ENCODE measurements at regions not wholly inside any gene's neighbourhood (a gene's known extent, or its start where the extent isn't known, plus 50 kb on each side); places are given as distances from the start of the nearest gene placed in this dataset.

DNA sequence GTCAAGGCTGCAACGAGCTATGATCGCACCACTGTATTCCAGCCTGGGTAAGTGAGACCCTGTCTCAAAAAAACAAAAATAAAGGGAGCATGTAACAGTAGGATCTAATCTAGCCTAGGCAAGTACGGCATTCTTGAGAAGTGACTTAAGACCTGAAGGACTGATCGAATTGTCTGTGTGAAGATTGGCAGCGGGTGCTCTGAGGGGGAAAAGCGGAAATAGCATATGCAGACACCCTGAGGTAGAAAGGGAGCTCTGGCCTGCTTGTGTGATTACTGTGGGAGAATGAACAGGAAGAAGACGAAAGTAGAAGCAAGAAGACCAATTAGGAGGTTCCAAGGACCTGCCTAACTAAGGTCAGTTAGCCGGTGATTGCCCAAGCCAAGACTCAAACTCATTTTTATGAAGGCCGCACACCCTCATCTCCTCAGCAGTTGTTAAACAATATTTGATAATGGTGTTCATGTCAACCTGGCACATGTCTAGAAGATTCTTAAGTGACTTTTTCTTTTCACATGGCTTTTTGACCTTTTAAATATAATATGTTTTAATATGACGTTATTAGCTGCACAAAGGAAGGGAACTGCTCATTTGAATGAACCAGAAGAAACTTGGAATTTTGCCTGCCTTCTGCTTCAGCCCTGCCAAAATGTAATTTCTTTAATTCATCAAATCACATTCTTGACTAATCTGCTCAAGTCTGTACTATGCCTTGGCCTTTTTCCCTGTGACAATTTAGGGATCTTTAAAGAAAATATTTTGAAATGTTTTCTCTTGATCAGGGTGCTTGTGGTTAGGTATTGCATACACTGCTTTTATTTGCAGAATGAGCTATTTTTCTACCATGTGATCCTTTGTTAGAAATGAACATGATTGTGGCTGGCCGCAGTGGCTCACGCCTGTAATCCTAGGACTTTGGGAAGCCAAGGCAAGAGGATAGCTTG is 289.2 kb upstream of the DMRT1 start:
- no peak for DNase-seq (ENCODE audit: low read depth in 2 of 2)

DNA sequence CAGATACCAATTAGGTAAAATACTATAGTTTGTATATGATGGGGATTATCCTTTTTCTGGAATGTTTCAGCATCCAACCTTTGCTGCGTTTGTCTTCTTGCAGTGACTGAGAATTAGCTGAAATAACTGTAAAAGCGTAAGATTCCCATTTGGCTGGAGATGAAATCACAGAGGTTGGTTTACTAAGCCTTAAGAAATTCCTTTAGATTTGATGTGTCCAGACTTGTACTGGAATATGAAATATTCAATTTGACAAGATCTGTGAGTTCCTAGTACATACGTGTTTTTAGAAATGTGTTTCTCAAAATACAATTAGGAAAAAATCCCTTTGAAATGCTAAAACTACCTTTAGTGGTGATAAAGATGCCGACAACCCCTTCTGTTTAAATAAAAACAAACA is 286.0 kb upstream of the DMRT1 start:
- no peak for DNase-seq (ENCODE audit: low read depth in 2 of 2)

DNA sequence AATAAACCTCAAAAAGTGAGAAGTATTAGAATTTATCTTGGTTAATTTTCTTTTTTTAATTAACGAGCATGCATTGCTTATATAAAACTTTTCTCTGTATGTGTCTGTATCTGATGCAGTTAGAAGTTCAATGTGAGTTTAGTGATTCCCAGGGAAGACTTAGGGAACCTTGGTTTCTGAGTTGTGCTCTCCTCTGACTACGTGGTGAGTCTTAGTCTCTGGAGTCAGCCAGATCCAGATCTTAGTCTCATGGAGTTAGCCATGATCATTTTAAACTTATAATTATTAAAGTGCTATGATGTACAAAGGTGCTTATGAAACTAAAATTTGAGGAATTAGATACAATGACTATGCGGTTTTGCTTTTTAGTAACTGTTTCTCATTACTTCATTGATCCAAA is 285.3 kb upstream of the DMRT1 start:
- DNase-seq (ENCODE audit: low read depth in 2 of 2), result no peak

DNA sequence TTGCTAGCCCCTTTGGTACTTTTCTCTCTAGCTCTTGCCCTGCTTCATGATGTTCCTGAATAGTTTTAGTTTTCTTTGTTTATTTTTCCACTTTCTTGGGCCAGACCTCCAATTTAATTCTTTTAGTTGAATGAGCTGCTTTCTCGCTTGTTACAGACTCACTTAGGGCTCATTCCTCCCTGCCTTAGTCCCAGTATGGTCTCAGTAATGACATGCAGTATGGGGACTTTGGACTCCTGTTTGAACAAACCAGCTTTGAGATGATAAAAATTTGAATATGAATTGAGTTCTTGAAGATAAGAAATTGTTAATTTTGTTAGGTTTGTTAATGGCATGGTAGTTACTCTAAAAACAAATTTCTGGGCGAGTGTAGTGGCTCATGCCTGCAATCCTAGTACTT is 284.8 kb upstream of the DMRT1 start:
- DNase-seq (ENCODE audit: low read depth in 2 of 2), result no peak

DNA sequence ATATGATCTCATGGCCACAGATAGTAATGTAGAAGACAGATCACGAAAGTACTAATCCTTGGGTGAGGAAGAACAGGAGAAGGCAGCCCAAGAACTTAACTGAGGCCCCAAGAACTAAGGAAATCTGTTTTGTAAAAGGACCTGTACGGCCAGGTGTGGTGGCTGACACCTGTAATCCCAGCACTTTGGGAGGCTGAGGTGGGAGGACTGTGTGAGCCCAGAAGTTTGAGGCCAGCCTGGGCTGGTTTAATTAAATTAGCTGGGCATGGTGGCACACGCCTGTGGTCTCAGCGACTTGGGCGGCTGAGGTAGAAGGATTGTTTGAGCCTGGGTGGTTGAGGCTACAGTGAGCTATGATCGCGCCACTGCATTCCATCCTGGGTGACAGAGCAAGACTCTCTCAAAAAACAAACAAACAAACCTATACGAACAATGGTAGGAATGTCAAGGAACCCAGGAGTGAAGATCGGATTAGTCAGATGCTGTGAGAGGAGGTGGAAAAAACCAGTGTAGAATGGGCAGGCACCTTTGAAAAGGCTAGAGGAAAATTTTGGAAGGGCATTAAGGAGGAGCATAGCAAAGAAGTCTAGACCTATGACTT is 283.8 kb upstream of the DMRT1 start:
- DNase-seq (ENCODE audit: low read depth in 2 of 2), result no peak

DNA sequence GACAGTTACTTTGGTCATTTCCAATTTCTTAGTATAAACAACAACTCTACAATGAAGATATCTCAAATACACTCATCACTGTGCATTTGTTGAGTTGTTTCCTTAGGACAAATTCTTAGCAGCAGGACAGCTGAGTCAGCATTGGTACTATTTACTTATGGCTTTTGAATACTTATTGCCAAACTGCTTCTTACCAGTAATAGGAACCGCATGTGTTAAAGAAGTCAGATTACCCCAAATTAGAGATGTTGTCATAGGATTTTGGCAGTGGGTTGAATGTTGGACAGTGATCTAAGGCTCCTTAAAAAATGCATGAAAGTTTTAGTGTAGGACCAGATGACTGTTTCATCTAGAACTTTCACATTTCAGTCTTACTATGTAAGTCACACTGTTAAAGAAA is 280.1 kb upstream of the DMRT1 start:
- no peak for DNase-seq (ENCODE audit: low read depth in 2 of 2)

DNA sequence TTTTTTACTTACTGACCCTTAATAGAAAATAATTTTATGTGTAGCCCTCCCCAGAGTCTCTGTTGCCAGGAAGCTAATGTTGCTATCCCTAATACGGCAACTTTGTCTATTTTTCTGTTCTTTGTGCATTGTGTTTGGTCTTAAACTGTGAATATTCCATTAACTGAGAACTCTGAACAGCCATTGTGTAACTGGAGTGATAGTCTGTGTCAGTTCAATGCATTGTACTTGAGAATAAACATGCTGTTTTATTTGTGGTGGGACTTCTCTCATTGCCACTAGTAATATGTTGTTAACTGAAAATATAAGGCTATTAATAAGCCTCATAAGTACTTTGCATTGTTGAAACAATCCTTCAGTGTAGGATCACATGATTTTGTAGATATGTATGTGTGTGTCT is 278.3 kb upstream of the DMRT1 start:
- DNase-seq (ENCODE audit: low read depth in 2 of 2), result no peak

DNA sequence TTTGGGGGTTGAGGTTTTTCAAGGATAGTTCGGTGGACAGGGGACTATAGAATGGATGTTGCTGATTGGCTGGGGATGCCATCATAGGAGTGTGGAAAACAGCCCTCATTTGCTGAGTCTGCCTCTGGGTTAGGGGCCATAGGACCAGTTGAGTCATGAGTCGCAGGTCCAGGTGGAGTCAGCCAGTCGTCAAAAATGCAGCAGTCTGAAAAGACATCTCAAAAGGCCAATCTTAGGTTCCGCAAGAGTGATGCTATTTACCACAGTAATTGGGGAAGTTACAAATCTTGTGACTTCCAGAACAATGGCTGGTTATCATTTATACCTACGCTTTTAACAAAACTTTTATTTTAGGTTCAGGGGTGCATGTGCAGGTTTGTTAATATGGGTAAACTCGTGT is 276.0 kb upstream of the DMRT1 start:
- no peak for DNase-seq (ENCODE audit: low read depth in 2 of 2)

DNA sequence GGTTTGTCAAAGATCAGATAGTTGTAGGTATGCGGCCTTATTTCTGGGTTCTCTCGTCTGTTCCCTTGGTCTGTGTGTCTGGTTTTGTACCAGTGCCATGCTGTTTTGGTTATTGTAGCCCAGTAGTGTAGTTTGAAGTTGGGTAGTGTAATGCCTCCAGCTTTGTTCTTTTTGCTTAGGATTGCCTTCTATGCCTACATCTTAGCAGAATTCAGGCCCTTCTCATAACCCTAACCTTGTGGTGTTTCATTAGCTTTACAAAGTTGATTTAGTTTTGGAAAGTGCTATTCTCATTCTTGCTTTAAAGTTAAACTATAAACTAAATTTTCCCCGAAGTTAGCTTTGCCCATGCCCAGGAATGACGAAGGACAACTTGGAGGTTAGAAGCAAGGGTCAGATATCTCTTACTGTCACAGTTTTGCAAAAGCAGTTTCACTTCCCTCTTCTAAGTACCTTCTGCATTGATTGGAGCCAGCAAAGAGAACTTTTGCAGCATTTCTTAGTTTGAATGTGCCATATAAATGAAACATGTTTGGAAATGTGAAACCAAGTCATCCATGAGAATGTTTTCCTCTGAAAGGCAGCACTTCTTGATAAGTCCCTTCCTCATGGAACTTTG is 274.3 kb upstream of the DMRT1 start:
- no peak for DNase-seq (ENCODE audit: low read depth in 2 of 2)

DNA sequence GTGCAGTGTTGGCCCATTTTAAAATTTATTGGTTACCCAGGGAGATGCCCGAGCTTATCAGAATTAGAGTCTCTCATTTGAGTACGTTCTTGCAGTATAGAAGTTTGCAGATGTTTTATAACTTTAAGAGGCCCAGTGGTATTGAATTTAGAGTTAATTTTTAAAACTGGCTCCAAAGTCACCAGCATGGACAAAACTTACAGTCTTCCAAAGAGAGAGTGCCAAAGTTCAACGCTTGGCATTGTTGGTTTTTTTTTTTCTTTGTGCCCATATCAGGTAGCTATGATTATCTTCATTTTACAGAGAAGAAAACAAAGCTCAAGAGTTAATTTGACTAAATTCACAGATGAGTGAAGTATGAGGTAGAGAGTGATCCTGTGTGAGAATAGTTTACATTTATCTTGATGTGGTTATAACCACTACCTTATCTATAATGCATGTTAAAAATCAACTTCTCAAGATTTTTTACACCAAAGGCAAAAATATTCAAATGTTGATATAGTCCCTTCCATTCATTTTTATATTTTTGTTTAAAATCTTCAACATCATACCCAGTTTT is 273.7 kb upstream of the DMRT1 start:
- DNase-seq (ENCODE audit: low read depth in 2 of 2), result no peak

DNA sequence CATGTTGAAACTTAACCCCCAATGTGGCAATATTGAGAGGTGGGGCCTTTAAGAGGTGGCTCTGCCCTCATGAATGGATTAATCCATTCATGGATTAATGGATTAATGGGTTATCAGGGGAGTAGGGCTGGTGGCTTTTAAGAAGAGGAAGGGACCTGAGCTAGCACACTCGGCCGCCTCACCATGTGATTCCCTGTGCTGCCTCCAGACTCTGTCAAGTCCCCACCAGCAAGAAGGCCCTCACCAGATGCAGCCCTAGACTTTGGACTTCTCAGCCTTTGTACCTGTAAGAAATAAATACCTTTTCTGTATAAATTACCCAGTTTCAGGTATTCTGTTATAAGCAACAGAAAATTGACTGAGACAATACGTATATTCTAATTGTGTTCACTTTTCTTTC is 272.2 kb upstream of the DMRT1 start:
- DNase-seq (ENCODE audit: low read depth in 2 of 2), result no peak

DNA sequence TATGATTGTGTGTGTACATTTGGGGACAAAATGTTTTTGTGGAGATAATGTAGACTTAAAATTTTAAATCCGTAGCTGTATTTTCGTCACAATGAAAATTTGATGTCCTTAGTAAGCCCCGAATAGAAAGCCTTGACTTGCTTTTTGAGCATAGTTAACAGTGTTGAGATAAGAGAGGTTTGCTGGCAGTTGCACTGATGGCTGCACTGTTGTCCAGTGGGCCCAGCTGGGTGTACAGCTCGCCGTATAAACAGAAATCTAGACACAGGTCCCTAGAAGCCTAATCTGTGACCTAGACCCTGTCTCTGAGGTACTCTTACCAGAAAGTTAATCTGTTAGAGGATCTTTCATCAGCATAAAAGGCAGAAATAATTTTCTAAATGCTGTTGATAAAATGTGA is 271.3 kb upstream of the DMRT1 start:
- no peak for DNase-seq (ENCODE audit: low read depth in 2 of 2)

DNA sequence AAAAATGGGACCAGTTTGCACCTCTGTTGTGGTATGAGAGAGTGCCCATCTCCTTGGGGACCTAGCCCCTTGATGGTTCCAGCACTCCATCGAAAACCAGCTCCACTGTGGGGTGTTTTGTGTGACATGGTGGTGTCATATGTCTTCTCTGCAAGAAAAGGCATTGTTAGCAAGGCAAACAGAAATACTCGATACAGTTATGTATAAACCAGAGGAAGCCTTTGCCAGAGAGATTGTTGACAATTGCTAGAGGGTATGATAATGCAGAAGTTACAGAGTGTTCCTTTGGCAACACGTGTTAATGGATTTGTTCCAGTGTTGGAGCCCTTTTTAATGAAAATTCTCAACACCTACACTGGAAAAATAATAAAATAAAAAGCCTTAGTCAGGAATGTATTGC is 270.4 kb upstream of the DMRT1 start:
- no peak for DNase-seq (ENCODE audit: low read depth in 2 of 2)

DNA sequence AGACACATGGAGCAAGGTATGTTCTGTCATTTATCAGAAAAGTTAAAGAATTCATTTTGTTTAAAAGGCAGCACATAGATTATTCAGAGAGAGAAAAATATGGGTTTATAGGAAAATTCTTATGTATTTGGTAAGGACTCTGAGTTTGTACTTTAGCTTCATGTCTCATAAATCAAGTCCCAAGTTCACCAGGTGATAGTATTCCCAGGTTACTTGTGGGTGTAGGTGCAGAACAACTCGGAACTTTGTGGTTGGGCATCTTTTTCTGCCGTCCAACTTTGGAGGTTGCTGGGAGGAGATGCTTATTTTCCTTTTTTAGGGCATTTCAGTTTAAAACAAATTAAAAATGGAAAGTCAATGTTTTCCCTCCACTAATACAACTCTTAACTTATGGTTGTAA is 269.8 kb upstream of the DMRT1 start:
- no peak for DNase-seq (ENCODE audit: low read depth in 2 of 2)

DNA sequence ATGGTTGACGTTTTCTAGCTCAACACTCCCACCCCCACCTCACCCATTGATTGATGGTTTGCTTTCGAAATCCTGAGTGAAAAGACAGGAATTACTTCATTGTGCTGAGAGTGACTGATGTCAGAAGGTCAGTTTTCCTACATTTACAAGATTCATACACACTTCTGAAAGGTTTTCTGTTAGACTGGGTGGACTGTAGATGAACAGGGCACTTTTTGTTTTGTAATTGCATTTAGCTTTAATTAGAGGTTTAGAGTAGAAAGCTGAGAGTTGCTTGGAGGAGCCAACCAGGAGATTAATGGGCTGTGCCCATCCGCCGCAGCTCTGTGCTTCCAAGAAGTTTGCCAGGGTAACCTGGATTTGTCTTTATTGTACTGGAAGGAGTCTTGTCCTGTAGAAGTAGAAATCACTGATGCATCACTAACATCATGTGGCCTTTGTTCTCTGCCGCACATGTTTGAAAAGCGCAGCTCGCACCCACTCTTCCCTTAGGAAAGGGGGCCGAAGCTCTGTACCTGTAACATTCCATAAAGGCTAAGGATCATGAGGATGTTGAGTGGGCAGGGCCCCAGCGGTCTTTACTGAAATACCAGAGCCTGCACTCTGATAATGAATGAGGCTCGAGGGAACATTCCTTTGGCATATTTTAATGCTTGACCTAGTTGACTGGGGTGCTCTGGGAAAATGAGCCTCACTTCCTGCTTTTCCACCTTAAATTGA is 267.6 kb upstream of the DMRT1 start:
- no peak for DNase-seq (ENCODE audit: low read depth in 2 of 2)

DNA sequence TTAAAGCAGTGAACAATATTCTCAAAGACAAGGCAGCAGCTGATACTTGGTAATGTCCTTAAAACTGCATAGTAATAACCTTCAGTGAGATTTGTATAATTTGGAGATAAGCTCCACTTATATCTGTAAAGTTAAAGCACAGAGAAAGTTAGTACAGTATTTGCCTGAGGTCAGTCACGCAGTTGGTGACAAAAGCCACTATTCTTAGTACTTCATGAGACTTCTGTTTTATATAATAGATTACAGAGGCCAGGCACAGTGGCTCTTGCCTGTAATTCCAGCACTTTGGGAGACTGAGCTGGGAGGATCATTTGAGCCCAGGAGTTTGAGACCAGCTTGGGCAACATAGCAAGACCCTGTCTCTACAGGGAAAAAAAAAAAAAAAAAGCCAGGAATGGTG is 266.4 kb upstream of the DMRT1 start:
- no peak for DNase-seq (ENCODE audit: low read depth in 2 of 2)

DNA sequence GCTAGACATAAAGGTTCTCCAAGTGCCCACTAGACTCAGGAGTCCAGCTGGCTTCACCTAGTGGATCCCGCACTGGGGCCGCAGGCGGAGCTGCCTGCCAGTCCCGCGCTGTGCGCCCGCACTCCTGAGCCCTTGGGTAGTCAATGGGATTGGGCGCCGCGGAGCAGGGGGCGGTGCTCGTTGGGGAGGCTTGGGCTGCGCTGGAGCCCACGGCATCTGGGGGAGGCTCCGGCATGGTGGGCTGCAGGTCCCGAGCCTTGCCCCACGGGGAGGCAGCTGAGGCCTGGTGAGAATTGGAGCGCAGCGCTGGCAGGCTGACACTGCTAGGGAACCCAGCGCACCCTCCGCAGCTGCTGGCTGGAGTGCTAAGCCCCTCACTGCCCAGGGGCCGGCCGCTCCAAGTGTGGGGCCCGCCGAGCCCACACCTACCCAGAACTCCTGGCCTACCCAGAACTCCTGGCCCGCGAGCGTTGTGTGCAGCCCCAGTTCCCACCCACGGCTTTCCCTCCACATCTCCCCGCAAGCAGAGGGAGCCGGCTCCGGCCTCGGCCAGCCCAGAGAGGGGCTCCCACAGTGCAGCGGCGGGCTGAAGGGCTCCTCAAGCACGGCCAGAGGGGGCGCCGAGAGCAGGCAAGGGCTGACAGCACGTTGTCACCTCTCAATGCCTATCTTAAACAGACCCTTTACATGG is 260.7 kb upstream of the DMRT1 start:
- DNase-seq (ENCODE audit: low read depth in 2 of 2), result no peak

DNA sequence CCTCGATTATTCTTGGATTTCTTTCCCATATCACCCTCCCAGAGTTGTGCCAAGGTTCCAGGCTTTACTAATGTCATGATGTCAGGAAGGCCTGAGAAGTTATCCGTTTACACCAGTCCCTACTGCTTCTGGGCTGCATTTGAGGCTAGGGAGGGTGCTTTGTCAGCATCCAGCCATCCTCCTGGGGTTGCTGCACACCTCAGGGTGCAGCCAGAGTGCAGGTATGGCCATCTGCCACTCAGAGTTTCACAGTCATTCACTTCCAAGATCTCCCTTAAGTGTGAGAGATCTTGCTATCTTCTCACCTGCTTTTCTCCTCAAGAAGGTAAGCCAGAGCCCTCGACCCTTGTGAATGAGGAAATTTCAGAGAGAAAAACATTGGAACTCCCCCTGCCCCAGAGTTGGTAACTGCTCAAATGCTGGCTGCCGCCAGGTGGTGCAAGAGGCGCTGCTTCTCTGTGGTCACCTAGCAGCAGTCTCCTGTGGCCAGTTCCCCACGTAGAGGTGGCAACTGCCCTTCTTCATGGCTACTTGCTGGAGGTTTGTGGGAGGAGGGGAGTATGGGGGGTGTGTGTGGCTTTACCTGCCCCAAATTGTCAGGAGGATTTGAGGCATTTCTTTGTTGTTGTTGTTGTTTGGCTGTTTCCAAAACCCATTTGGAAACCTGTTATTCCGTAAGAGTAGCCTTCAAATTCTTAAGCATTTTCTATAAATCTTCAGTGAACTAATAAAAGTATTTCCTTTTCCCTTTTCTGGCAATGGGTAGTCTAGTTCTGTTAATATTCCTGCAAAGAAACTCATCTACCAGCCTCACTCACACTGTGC is 259.6 kb upstream of the DMRT1 start:
- no peak for DNase-seq (ENCODE audit: low read depth in 2 of 2)

DNA sequence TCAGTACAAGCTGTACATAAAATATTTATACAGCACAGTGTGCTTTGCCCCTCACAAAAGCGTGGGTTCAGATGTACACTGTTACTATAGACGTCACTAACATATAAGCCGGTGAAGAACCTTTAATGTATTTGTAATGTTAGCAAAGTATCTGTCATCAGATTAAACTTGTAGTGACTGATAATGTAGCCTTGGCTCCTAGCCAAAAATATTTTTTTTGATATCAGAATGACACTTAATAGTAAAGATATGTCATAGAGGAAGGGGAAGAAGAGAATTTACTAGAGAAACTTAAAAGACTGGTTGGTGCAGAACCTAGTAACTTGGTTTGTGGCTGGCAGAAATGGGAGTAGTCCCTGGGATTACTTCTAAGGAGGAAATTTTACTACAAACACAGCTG is 258.7 kb upstream of the DMRT1 start:
- no peak for DNase-seq (ENCODE audit: low read depth in 2 of 2)

DNA sequence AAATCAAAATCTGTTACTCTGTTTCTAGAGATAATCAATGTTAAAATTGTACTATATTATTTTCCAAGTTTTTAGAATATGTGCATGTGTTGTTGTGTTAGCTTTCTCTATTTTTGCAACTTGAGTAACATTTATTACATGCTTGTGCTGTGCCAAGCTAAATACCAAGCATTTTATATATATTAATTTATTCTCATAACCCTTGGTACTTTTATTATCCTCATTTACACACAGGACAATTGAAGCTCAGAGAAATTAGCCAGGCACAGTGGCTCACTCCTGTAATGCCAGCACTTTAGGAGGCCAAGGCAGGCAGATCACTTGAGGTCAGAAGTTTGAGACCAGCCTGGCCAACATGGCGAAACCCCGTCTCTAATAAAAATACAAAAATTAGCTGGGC is 254.0 kb upstream of the DMRT1 start:
- no peak for DNase-seq (ENCODE audit: low read depth in 2 of 2)

DNA sequence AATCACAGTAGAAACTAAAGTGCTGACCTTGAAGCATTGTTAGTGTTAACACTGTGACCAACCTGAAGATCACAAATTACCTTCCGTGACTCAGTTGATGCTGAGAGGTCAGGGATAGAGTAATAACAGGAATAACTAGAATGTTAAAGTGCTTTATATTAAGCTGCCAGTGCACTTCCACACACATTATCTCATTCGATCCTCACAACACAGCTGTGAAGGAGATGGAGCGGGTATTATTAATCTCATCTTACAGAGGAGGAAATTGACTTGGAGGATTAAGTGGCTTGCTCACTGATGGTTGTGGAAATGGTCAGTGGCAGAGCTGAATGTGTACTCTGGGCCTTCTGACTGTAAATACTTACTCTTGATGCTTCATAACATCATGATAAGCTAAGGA is 252.5 kb upstream of the DMRT1 start:
- no peak for DNase-seq (ENCODE audit: low read depth in 2 of 2)

All from stimulated activated CD8-positive, alpha-beta memory T cell treated with anti-CD3 and anti-CD28 coated beads, Interleukin-15, amount 100 ng/mL, for 48 hours (primary cell).